ENCODE measurements at regions not wholly inside any gene's neighbourhood (a gene's known extent, or its start where the extent isn't known, plus 50 kb on each side); places are given as distances from the start of the nearest gene placed in this dataset.
"Not testable (repeated sequence)": the region's sequence is repeated elsewhere in the genome, so short reads cannot be mapped to it uniquely, and the experiment has no call there.

GRCh38 chr20:30581839-30582238 is 675.6 kb upstream of the DEFB115 start:
- TF ChIP-seq POLR2AphosphoS5 (IDR thresholded peaks at IDR 0.05; ENCODE audit: low read depth); REST (IDR thresholded peaks at IDR 0.05; ENCODE audit: insufficient replicate concordance, low read depth); CTCF (IDR thresholded peaks at IDR 0.05; ENCODE audit: insufficient read depth, low read length); SPI1 (IDR thresholded peaks at IDR 0.05; ENCODE audit: borderline replicate concordance, low read depth): not testable (repeated sequence)

Measured in HL-60 (cell line).